IPS-20b (cell line): ENCODE measurements at regions not wholly inside any gene's neighbourhood (a gene's known extent, or its start where the extent isn't known, plus 50 kb on each side); places are given as distances from the start of the nearest gene placed in this dataset.

Source experiments
- H3K27ac ChIP-seq: one replicate; pipeline ENCODE4 v1.5.1; 2013; ENCODE audit warnings: low read length
- H3K27me3 ChIP-seq: 2 replicates; pipeline ENCODE4 v1.6.1; 2013; ENCODE audit warnings: mild to moderate bottlenecking, low read length, inconsistent platforms; ENCODE audit not compliant: insufficient read depth
- H3K36me3 ChIP-seq: 2 replicates; pipeline ENCODE4 v1.6.1; 2013; ENCODE audit warnings: low read depth, mild to moderate bottlenecking, inconsistent platforms, low read length, moderate library complexity; ENCODE audit not compliant: insufficient read depth
- H3K4me1 ChIP-seq: 2 replicates; pipeline ENCODE4 v1.6.1; 2013; ENCODE audit warnings: mild to moderate bottlenecking, control low read depth, inconsistent platforms, low read length, moderate library complexity; ENCODE audit not compliant: insufficient read depth
- H3K4me3 ChIP-seq: 2 replicates; pipeline ENCODE4 v1.5.1; 2013; ENCODE audit warnings: mild to moderate bottlenecking, low read length, inconsistent platforms
- H3K9ac ChIP-seq: 2 replicates; pipeline ENCODE4 v1.6.1; 2013; ENCODE audit warnings: low read depth, mild to moderate bottlenecking, inconsistent platforms, low read length, moderate library complexity
- H3K9me3 ChIP-seq: 2 replicates; pipeline ENCODE4 v1.6.1; 2013; ENCODE audit warnings: mild to moderate bottlenecking, low read depth, low read length, inconsistent platforms; ENCODE audit not compliant: insufficient read depth

GRCh38 chr9:135010586-135010860 is 76.9 kb upstream of the OLFM1 start:
- Histone ChIP-seq H3K27me3 (no peaks in the 10 kb centered on the region), H3K36me3 (no peaks in the 10 kb centered on the region), H3K4me3 (no peak overlapping the region), H3K4me1 (no peaks in the 10 kb centered on the region), H3K27ac (no peak overlapping the region), H3K9ac (no peak overlapping the region), H3K9me3 (no peaks in the 10 kb centered on the region)

GRCh38 chr9:135010921-135011320 is 76.5 kb upstream of the OLFM1 start:
- Histone ChIP-seq H3K36me3 (no peaks in the 10 kb centered on the region), H3K27ac (no peak overlapping the region), H3K9ac (no peak overlapping the region), H3K4me3 (no peak overlapping the region), H3K4me1 (no peaks in the 10 kb centered on the region), H3K27me3 (no peaks in the 10 kb centered on the region), H3K9me3 (no peaks in the 10 kb centered on the region)

- Histone ChIP-seq H3K36me3 (no peaks in the 10 kb centered on the region), H3K4me1 (no peaks in the 10 kb centered on the region), H3K27me3 (no peaks in the 10 kb centered on the region), H3K4me3 (no peak overlapping the region), H3K9ac (no peak overlapping the region), H3K27ac (no peak overlapping the region), H3K9me3 (no peaks in the 10 kb centered on the region)
Observed at GRCh38 chr9:135012166-135012565, 75.3 kb upstream of the OLFM1 start.

- Histone ChIP-seq H3K4me1 (no peaks in the 10 kb centered on the region), H3K9ac (no peak overlapping the region), H3K27me3 (no peaks in the 10 kb centered on the region), H3K36me3 (no peaks in the 10 kb centered on the region), H3K4me3 (no peak overlapping the region), H3K27ac (no peak overlapping the region), H3K9me3 (no peaks in the 10 kb centered on the region)
Observed at GRCh38 chr9:135014311-135015010, 73.0 kb upstream of the OLFM1 start.

- Histone ChIP-seq H3K9me3 (no peaks in the 10 kb centered on the region), H3K27me3 (no peaks in the 10 kb centered on the region), H3K36me3 (no peaks in the 10 kb centered on the region), H3K9ac (no peak overlapping the region), H3K27ac (no peak overlapping the region), H3K4me1 (no peaks in the 10 kb centered on the region), H3K4me3 (no peak overlapping the region)
Observed at GRCh38 chr9:135015096-135015495, 72.4 kb upstream of the OLFM1 start.

GRCh38 chr9:135015565-135015964 is 71.9 kb upstream of the OLFM1 start:
- H3K4me1 ChIP-seq: no peaks in the 10 kb centered on the region
- H3K9ac ChIP-seq: no peak overlapping the region
- H3K9me3 ChIP-seq: no peaks in the 10 kb centered on the region
- no peak overlapping the region for H3K27ac ChIP-seq
- H3K4me3 ChIP-seq: no peak overlapping the region
- no peaks in the 10 kb centered on the region for H3K27me3 ChIP-seq
- H3K36me3 ChIP-seq: no peaks in the 10 kb centered on the region

GRCh38 chr9:135016037-135016640 is 71.3 kb upstream of the OLFM1 start:
- no peaks in the 10 kb centered on the region for H3K27me3 ChIP-seq
- H3K27ac ChIP-seq: no peak overlapping the region

GRCh38 chr9:135016876-135017275 is 70.6 kb upstream of the OLFM1 start:
- Histone ChIP-seq H3K4me1 (no peaks in the 10 kb centered on the region), H3K4me3 (no peak overlapping the region), H3K36me3 (no peaks in the 10 kb centered on the region), H3K27me3 (no peaks in the 10 kb centered on the region), H3K27ac (no peak overlapping the region), H3K9me3 (no peaks in the 10 kb centered on the region), H3K9ac (no peak overlapping the region)

More at GRCh38 chr9:135016037-135016640, 71.3 kb upstream of the OLFM1 start:
- H3K4me3 ChIP-seq: no peak overlapping the region
- no peak overlapping the region for H3K9ac ChIP-seq
- no peaks in the 10 kb centered on the region for H3K4me1 ChIP-seq
- no peaks in the 10 kb centered on the region for H3K36me3 ChIP-seq
- H3K9me3 ChIP-seq: no peaks in the 10 kb centered on the region

- no peaks in the 10 kb centered on the region for H3K36me3 ChIP-seq
- H3K4me3 ChIP-seq: no peak overlapping the region
- H3K9me3 ChIP-seq: no peaks in the 10 kb centered on the region
- no peak overlapping the region for H3K9ac ChIP-seq
- no peaks in the 10 kb centered on the region for H3K27me3 ChIP-seq
- no peaks in the 10 kb centered on the region for H3K4me1 ChIP-seq
- no peak overlapping the region for H3K27ac ChIP-seq
Observed at GRCh38 chr9:135017899-135018298, 69.6 kb upstream of the OLFM1 start.

- Histone ChIP-seq H3K4me3 (no peak overlapping the region), H3K27ac (no peak overlapping the region), H3K27me3 (no peaks in the 10 kb centered on the region), H3K9me3 (no peaks in the 10 kb centered on the region), H3K9ac (no peak overlapping the region), H3K36me3 (no peaks in the 10 kb centered on the region), H3K4me1 (no peaks in the 10 kb centered on the region)
Observed at GRCh38 chr9:135018306-135018915, 69.1 kb upstream of the OLFM1 start.

GRCh38 chr9:135019224-135019623 is 68.2 kb upstream of the OLFM1 start:
- H3K27me3 ChIP-seq: no peaks in the 10 kb centered on the region
- H3K9ac ChIP-seq: no peak overlapping the region
- no peak overlapping the region for H3K27ac ChIP-seq
- H3K4me3 ChIP-seq: no peak overlapping the region
- no peaks in the 10 kb centered on the region for H3K9me3 ChIP-seq
- H3K4me1 ChIP-seq: no peaks in the 10 kb centered on the region
- H3K36me3 ChIP-seq: no peaks in the 10 kb centered on the region
